OCI-LY7 (cell line): ENCODE measurements at regions not wholly inside any gene's neighbourhood (a gene's known extent, or its start where the extent isn't known, plus 50 kb on each side); places are given as distances from the start of the nearest gene placed in this dataset.

Source experiments
- EZH2phosphoT487 ChIP-seq: fragments of 200-600 bp; sonication (generic); IDR thresholded peaks from 2 replicates; pipeline ENCODE4 v1.6.1; 2018; ENCODE audit warnings: low read depth, borderline replicate concordance, mild to moderate bottlenecking, mixed run types, antibody characterized with exemption, low read length, moderate library complexity, mixed read lengths
- TF ChIP-seq, protein P1 (sequence below): fragments of 200-600 bp; sonication (generic); conservative IDR thresholded peaks from 2 replicates; pipeline ENCODE4 v1.5.1; 2014; ENCODE audit warnings: mild to moderate bottlenecking, antibody characterized with exemption, low read length, moderate library complexity, mixed read lengths

DNA sequence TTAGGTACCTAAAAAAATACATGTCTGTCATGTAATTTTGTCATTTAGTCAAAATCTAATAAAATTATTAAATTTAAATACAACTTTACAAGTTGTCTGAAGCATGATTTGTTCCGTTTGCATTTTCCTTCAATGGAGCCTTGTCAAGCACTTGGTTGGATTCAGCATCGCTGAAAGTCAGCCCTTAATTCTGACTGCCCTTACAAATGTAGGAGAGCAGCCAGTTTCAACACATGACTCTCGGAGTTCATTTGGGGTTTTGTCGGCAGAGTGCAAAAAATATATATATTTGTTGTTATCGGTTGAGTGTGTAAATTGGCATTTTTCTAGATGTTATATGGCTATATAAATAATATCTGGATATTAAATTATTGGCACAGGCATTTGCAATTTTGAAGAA is 180.6 kb downstream of the RPS12 start:
- TF ChIP-seq, protein P1, sequence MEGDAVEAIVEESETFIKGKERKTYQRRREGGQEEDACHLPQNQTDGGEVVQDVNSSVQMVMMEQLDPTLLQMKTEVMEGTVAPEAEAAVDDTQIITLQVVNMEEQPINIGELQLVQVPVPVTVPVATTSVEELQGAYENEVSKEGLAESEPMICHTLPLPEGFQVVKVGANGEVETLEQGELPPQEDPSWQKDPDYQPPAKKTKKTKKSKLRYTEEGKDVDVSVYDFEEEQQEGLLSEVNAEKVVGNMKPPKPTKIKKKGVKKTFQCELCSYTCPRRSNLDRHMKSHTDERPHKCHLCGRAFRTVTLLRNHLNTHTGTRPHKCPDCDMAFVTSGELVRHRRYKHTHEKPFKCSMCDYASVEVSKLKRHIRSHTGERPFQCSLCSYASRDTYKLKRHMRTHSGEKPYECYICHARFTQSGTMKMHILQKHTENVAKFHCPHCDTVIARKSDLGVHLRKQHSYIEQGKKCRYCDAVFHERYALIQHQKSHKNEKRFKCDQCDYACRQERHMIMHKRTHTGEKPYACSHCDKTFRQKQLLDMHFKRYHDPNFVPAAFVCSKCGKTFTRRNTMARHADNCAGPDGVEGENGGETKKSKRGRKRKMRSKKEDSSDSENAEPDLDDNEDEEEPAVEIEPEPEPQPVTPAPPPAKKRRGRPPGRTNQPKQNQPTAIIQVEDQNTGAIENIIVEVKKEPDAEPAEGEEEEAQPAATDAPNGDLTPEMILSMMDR, result no peak
- no peak for TF ChIP-seq EZH2phosphoT487
